ENCODE measurements at regions not wholly inside any gene's neighbourhood (a gene's known extent, or its start where the extent isn't known, plus 50 kb on each side); places are given as distances from the start of the nearest gene placed in this dataset.

DNA sequence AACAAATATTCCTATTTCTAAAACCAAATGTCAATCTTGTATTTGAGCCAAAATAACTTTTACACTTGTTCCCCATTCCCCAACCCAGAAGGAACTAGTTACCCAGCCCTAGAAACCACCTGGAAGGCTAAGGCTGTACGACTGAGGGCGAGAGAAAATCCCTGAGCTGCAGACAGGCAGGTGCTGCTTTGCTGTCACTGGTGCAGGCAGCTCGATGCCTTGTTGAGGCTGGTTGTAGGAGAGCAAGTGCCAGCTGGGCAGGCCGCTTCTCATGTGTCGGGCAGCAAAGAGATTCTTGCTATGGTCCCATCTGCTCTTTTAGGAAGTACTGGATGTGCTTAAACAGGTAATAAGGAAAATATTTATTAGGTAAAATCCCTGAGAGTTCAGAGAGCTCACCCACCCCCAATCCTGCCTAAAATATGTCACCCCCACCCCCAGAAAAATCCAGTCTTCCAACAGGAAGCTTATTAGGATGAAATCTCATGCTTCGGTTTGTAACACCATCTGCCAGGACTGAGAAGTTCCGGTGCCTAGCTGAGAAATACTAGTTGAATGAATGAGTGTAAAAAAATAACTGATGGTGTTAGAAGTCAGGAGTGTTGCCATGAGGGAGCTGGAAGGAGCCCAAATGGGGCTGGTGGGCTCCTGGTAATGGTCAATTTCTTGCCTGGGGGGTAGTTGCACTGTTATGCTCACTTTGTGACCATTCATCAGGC lies 91.1 kb upstream of the DMRT1 start:
- TF ChIP-seq, protein P1, sequence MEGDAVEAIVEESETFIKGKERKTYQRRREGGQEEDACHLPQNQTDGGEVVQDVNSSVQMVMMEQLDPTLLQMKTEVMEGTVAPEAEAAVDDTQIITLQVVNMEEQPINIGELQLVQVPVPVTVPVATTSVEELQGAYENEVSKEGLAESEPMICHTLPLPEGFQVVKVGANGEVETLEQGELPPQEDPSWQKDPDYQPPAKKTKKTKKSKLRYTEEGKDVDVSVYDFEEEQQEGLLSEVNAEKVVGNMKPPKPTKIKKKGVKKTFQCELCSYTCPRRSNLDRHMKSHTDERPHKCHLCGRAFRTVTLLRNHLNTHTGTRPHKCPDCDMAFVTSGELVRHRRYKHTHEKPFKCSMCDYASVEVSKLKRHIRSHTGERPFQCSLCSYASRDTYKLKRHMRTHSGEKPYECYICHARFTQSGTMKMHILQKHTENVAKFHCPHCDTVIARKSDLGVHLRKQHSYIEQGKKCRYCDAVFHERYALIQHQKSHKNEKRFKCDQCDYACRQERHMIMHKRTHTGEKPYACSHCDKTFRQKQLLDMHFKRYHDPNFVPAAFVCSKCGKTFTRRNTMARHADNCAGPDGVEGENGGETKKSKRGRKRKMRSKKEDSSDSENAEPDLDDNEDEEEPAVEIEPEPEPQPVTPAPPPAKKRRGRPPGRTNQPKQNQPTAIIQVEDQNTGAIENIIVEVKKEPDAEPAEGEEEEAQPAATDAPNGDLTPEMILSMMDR (IDR thresholded peaks at IDR 0.05), result no peak
- TF ChIP-seq POLR2A (IDR thresholded peaks at IDR 0.05), result no peak

Measured in heart left ventricle (tissue), 13 donors.